ENCODE measurements at regions not wholly inside any gene's neighbourhood (a gene's known extent, or its start where the extent isn't known, plus 50 kb on each side); places are given as distances from the start of the nearest gene placed in this dataset.

- intact Hi-C loops (cut with micrococcal nuclease; ENCODE audit: unreplicated experiment), result no loop called here
- FAIRE-seq (no peak), DNase-seq (ENCODE audit: low spot score) (no peak), ATAC-seq (no peak)
- Histone ChIP-seq H3K27me3 (ENCODE audit: control insufficient read depth in 1 of 2, insufficient read depth in 2 of 2, low read length in 2 of 2) (no peaks in the 10 kb centered on the region; a peak in 1 of 5 replicates), H2AFZ (ENCODE audit: low read length) (no peak overlapping the region), H3K4me1 (ENCODE audit: insufficient read depth, low read length) (no peaks in the 10 kb centered on the region), H3K36me3 (replicated peaks in 1 of 2; ENCODE audit: control insufficient read depth in 1 of 2, insufficient read depth in 2 of 2, low read length in 2 of 2) (no peaks in the 10 kb centered on the region), H3K4me3 (replicated peaks in 1 of 3; ENCODE audit: insufficient read depth in 1 of 3, low read depth in 2 of 3, low read length in 3 of 3) (no peak overlapping the region), H3K9ac (ENCODE audit: insufficient read depth, low read depth, low read length) (no peak overlapping the region), H3K9me3 (ENCODE audit: low read length) (peaks cover 69% of the 10 kb centered on the region), H3K79me2 (ENCODE audit: insufficient read depth, low read length) (no peaks in the 10 kb centered on the region), H3K4me2 (ENCODE audit: low read depth, low read length) (no peak overlapping the region), H4K20me1 (ENCODE audit: insufficient read depth, low read length) (no peaks in the 10 kb centered on the region), H3K27ac (ENCODE audit: extremely low read length, insufficient read depth, low read length) (no peak overlapping the region)
- POLR2A ChIA-PET, result no interaction called here
- no TSS peak for BruUV-seq (replicated peaks)
- in situ Hi-C loops (cut with HindIII; ENCODE audit: extremely low pct_ligation_motif_present, low pct_unique_long_range_greater_than_20kb), result no loop called here
- 8% methylated on average over 1 of the region's 1 CpG for WGBS (ENCODE audit: low lambda C conversion rate)
- TF ChIP-seq MZF1 (CRISPR knock-in tag; IDR thresholded peaks at IDR 0.05; ENCODE audit: borderline replicate concordance) (no peak), SP4 (CRISPR knock-in tag; IDR thresholded peaks at IDR 0.05) (no peak), HINFP (CRISPR knock-in tag; IDR thresholded peaks at IDR 0.05; ENCODE audit: low read depth) (no peak), NFE2L2 (IDR thresholded peaks at IDR 0.05; ENCODE audit: low read length) (no peak), ZSCAN12 (CRISPR knock-in tag; IDR thresholded peaks at IDR 0.05) (no peak), KDM4B (CRISPR knock-in tag; IDR thresholded peaks at IDR 0.05) (no peak), ZNF12 (CRISPR knock-in tag; IDR thresholded peaks at IDR 0.05) (no peak), PHF5A (CRISPR knock-in tag; IDR thresholded peaks at IDR 0.05; ENCODE audit: low read depth, unreplicated experiment) (no peak), GLMP (CRISPR knock-in tag; IDR thresholded peaks at IDR 0.05; ENCODE audit: borderline replicate concordance) (no peak), ZBTB21 (CRISPR knock-in tag; IDR thresholded peaks at IDR 0.05) (no peak), SALL1 (CRISPR knock-in tag; IDR thresholded peaks at IDR 0.05) (no peak), ZNF547 (CRISPR knock-in tag; IDR thresholded peaks at IDR 0.05) (no peak)
- TF ChIP-seq, protein P1, sequence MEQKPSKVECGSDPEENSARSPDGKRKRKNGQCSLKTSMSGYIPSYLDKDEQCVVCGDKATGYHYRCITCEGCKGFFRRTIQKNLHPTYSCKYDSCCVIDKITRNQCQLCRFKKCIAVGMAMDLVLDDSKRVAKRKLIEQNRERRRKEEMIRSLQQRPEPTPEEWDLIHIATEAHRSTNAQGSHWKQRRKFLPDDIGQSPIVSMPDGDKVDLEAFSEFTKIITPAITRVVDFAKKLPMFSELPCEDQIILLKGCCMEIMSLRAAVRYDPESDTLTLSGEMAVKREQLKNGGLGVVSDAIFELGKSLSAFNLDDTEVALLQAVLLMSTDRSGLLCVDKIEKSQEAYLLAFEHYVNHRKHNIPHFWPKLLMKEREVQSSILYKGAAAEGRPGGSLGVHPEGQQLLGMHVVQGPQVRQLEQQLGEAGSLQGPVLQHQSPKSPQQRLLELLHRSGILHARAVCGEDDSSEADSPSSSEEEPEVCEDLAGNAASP (CRISPR knock-in tag; IDR thresholded peaks at IDR 0.05; ENCODE audit: borderline replicate concordance), result no peak
- TF ChIP-seq, protein P2, sequence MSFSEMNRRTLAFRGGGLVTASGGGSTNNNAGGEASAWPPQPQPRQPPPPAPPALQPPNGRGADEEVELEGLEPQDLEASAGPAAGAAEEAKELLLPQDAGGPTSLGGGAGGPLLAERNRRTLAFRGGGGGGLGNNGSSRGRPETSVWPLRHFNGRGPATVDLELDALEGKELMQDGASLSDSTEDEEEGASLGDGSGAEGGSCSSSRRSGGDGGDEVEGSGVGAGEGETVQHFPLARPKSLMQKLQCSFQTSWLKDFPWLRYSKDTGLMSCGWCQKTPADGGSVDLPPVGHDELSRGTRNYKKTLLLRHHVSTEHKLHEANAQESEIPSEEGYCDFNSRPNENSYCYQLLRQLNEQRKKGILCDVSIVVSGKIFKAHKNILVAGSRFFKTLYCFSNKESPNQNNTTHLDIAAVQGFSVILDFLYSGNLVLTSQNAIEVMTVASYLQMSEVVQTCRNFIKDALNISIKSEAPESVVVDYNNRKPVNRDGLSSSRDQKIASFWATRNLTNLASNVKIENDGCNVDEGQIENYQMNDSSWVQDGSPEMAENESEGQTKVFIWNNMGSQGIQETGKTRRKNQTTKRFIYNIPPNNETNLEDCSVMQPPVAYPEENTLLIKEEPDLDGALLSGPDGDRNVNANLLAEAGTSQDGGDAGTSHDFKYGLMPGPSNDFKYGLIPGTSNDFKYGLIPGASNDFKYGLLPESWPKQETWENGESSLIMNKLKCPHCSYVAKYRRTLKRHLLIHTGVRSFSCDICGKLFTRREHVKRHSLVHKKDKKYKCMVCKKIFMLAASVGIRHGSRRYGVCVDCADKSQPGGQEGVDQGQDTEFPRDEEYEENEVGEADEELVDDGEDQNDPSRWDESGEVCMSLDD (CRISPR knock-in tag; IDR thresholded peaks at IDR 0.05; ENCODE audit: borderline replicate concordance), result no peak
- TF ChIP-seq, protein P3, sequence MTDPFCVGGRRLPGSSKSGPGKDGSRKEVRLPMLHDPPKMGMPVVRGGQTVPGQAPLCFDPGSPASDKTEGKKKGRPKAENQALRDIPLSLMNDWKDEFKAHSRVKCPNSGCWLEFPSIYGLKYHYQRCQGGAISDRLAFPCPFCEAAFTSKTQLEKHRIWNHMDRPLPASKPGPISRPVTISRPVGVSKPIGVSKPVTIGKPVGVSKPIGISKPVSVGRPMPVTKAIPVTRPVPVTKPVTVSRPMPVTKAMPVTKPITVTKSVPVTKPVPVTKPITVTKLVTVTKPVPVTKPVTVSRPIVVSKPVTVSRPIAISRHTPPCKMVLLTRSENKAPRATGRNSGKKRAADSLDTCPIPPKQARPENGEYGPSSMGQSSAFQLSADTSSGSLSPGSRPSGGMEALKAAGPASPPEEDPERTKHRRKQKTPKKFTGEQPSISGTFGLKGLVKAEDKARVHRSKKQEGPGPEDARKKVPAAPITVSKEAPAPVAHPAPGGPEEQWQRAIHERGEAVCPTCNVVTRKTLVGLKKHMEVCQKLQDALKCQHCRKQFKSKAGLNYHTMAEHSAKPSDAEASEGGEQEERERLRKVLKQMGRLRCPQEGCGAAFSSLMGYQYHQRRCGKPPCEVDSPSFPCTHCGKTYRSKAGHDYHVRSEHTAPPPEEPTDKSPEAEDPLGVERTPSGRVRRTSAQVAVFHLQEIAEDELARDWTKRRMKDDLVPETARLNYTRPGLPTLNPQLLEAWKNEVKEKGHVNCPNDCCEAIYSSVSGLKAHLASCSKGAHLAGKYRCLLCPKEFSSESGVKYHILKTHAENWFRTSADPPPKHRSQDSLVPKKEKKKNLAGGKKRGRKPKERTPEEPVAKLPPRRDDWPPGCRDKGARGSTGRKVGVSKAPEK (CRISPR knock-in tag; IDR thresholded peaks at IDR 0.05; ENCODE audit: borderline replicate concordance), result no peak
- CTCF ChIA-PET (ENCODE audit: low intra/inter-chr PET ratio, low total read pairs), result no interaction called here
Observed at GRCh38 chr5:45109062-45109461, 300.3 kb downstream of the MRPS30 start.
